ENCODE measurements at regions not wholly inside any gene's neighbourhood (a gene's known extent, or its start where the extent isn't known, plus 50 kb on each side); places are given as distances from the start of the nearest gene placed in this dataset.

- Histone ChIP-seq H3K79me2 (ENCODE audit: insufficient read depth, low read length) (no peaks in the 10 kb centered on the region), H3K4me3 (ENCODE audit: low read depth in 1 of 2, low read length in 2 of 2) (no peak overlapping the region), H3K27me3 (ENCODE audit: insufficient read depth, low read length, poor library complexity) (peaks cover 3% of the 10 kb centered on the region), H3K9me3 (ENCODE audit: insufficient read depth, low read length, severe bottlenecking) (no peaks in the 10 kb centered on the region), H3K4me2 (ENCODE audit: insufficient read depth, low read length) (no peak overlapping the region), H3K27ac (ENCODE audit: low read length) (no peak overlapping the region), H3K4me1 (ENCODE audit: insufficient read depth, low read length) (no peaks in the 10 kb centered on the region), H3K36me3 (ENCODE audit: insufficient read depth, low read length) (no peaks in the 10 kb centered on the region), H2AFZ (ENCODE audit: low read depth, low read length) (no peak overlapping the region), H3K9ac (ENCODE audit: low read depth, low read length) (no peak overlapping the region), H4K20me1 (ENCODE audit: insufficient read depth, low read length) (no peaks in the 10 kb centered on the region)
- no peak for TF ChIP-seq EZH2 (IDR thresholded peaks at IDR 0.05; ENCODE audit: borderline replicate concordance, low read depth, low read length, severe bottlenecking)
- no peak for TF ChIP-seq CTCF (IDR thresholded peaks at IDR 0.05; ENCODE audit: borderline replicate concordance, extremely low read depth, low read length, poor library complexity, severe bottlenecking)
- DNase-seq (no peak), ATAC-seq (ENCODE audit: insufficient read depth, low read depth) (no peak)
Observed at GRCh38 chr20:6241591-6241990, 118.8 kb upstream of the FERMT1 start.

GRCh38 chr20:6240059-6240458 is 117.2 kb upstream of the FERMT1 start:
- H3K4me2 ChIP-seq (ENCODE audit: insufficient read depth, low read length), result no peak overlapping the region
- H4K20me1 ChIP-seq (ENCODE audit: insufficient read depth, low read length), result no peaks in the 10 kb centered on the region
- no peaks in the 10 kb centered on the region for H3K4me1 ChIP-seq (ENCODE audit: insufficient read depth, low read length)
- no peak for TF ChIP-seq EZH2 (IDR thresholded peaks at IDR 0.05; ENCODE audit: borderline replicate concordance, low read depth, low read length, severe bottlenecking)
- TF ChIP-seq CTCF (IDR thresholded peaks at IDR 0.05; ENCODE audit: borderline replicate concordance, extremely low read depth, low read length, poor library complexity, severe bottlenecking), result no peak
- no peak overlapping the region for H2AFZ ChIP-seq (ENCODE audit: low read depth, low read length)
- no peaks in the 10 kb centered on the region for H3K79me2 ChIP-seq (ENCODE audit: insufficient read depth, low read length)
- H3K4me3 ChIP-seq (ENCODE audit: low read depth in 1 of 2, low read length in 2 of 2), result no peak overlapping the region
- DNase-seq (no peak), ATAC-seq (ENCODE audit: insufficient read depth, low read depth) (no peak)
- no peak overlapping the region for H3K27ac ChIP-seq (ENCODE audit: low read length)
- H3K9me3 ChIP-seq (ENCODE audit: insufficient read depth, low read length, severe bottlenecking), result no peaks in the 10 kb centered on the region
- H3K27me3 ChIP-seq (ENCODE audit: insufficient read depth, low read length, poor library complexity), result no peaks in the 10 kb centered on the region
- no peaks in the 10 kb centered on the region for H3K36me3 ChIP-seq (ENCODE audit: insufficient read depth, low read length)
- H3K9ac ChIP-seq (ENCODE audit: low read depth, low read length), result no peak overlapping the region

GRCh38 chr20:6238421-6238820 is 115.6 kb upstream of the FERMT1 start:
- H3K79me2 ChIP-seq (ENCODE audit: insufficient read depth, low read length), result no peaks in the 10 kb centered on the region
- no peak overlapping the region for H3K9ac ChIP-seq (ENCODE audit: low read depth, low read length)
- TF ChIP-seq CTCF (IDR thresholded peaks at IDR 0.05; ENCODE audit: borderline replicate concordance, extremely low read depth, low read length, poor library complexity, severe bottlenecking), result no peak
- TF ChIP-seq EZH2 (IDR thresholded peaks at IDR 0.05; ENCODE audit: borderline replicate concordance, low read depth, low read length, severe bottlenecking), result no peak
- no peaks in the 10 kb centered on the region for H3K36me3 ChIP-seq (ENCODE audit: insufficient read depth, low read length)
- no peak overlapping the region for H3K4me3 ChIP-seq (ENCODE audit: low read depth in 1 of 2, low read length in 2 of 2)
- H4K20me1 ChIP-seq (ENCODE audit: insufficient read depth, low read length), result no peaks in the 10 kb centered on the region
- H2AFZ ChIP-seq (ENCODE audit: low read depth, low read length), result no peak overlapping the region
- ATAC-seq (ENCODE audit: insufficient read depth, low read depth) (no peak), DNase-seq (no peak)
- no peak overlapping the region for H3K27ac ChIP-seq (ENCODE audit: low read length)
- H3K9me3 ChIP-seq (ENCODE audit: insufficient read depth, low read length, severe bottlenecking), result no peaks in the 10 kb centered on the region
- no peaks in the 10 kb centered on the region for H3K4me1 ChIP-seq (ENCODE audit: insufficient read depth, low read length)
- no peak overlapping the region for H3K4me2 ChIP-seq (ENCODE audit: insufficient read depth, low read length)
- no peaks in the 10 kb centered on the region for H3K27me3 ChIP-seq (ENCODE audit: insufficient read depth, low read length, poor library complexity)

- H3K4me3 ChIP-seq (ENCODE audit: low read depth in 1 of 2, low read length in 2 of 2), result no peak overlapping the region
- H3K27ac ChIP-seq (ENCODE audit: low read length), result no peak overlapping the region
- H3K9ac ChIP-seq (ENCODE audit: low read depth, low read length), result no peak overlapping the region
- H4K20me1 ChIP-seq (ENCODE audit: insufficient read depth, low read length), result no peaks in the 10 kb centered on the region
- no peak overlapping the region for H2AFZ ChIP-seq (ENCODE audit: low read depth, low read length)
- H3K4me2 ChIP-seq (ENCODE audit: insufficient read depth, low read length), result no peak overlapping the region
- no peaks in the 10 kb centered on the region for H3K27me3 ChIP-seq (ENCODE audit: insufficient read depth, low read length, poor library complexity)
- no peak for DNase-seq
- H3K36me3 ChIP-seq (ENCODE audit: insufficient read depth, low read length), result no peaks in the 10 kb centered on the region
- TF ChIP-seq EZH2 (IDR thresholded peaks at IDR 0.05; ENCODE audit: borderline replicate concordance, low read depth, low read length, severe bottlenecking) (no peak), CTCF (IDR thresholded peaks at IDR 0.05; ENCODE audit: borderline replicate concordance, extremely low read depth, low read length, poor library complexity, severe bottlenecking) (no peak)
- no peaks in the 10 kb centered on the region for H3K79me2 ChIP-seq (ENCODE audit: insufficient read depth, low read length)
- no peaks in the 10 kb centered on the region for H3K4me1 ChIP-seq (ENCODE audit: insufficient read depth, low read length)
- no peaks in the 10 kb centered on the region for H3K9me3 ChIP-seq (ENCODE audit: insufficient read depth, low read length, severe bottlenecking)
- no peak for ATAC-seq (ENCODE audit: insufficient read depth, low read depth)
Observed at GRCh38 chr20:6235510-6235909, 112.7 kb upstream of the FERMT1 start.

All from DND-41 (cell line).